ENCODE measurements at regions not wholly inside any gene's neighbourhood (a gene's known extent, or its start where the extent isn't known, plus 50 kb on each side); places are given as distances from the start of the nearest gene placed in this dataset.

DNA sequence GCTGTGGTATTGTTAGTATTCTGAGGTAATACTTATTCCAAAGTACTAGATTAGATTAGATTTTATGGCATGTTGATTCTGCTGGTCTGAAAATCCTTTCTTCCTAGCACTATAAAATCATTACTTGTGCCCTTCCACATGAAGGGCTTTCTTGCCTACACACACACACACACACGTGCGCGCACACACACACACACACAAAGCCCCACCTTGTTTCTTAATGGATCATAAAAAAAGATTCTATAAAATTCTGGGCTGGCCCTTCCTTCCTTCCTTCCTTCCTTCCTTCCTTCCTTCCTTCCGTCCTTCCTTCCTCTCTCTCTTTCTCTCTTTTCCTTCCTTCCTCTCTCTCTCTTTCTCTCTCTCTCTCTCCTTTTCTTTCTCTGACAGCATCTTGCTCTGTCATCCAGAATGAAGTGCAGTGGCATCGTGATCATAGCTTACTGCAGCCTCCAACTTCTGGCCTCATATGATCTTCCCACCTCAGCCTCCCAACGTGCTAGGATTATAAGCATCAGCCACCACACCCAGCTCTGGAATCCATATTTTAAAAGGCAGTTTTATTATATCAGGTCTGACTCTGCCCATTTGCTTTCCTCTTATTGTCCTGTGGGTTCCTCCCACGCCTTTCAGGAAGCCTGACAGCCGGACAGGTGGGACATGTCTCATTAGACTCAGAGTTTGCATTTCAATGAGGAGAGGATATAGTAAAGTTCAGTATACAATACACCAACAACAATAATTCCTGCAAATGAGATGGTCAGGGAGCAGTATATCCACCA lies 321.1 kb downstream of the PIK3C3 start:
- TF ChIP-seq TAF1 (IDR thresholded peaks at IDR 0.05; ENCODE audit: low read depth, low read length) (no peak), POLR2AphosphoS5 (IDR thresholded peaks at IDR 0.05; ENCODE audit: low read depth, low read length) (no peak), POLR2A (IDR thresholded peaks at IDR 0.05; ENCODE audit: low read depth, low read length) (no peak), PAX5 (IDR thresholded peaks at IDR 0.05; ENCODE audit: insufficient read depth, low read length, severe bottlenecking) (no peak), POU2F2 (IDR thresholded peaks at IDR 0.05; ENCODE audit: low read depth, low read length) (no peak)
